ENCODE measurements at regions not wholly inside any gene's neighbourhood (a gene's known extent, or its start where the extent isn't known, plus 50 kb on each side); places are given as distances from the start of the nearest gene placed in this dataset.

DNA sequence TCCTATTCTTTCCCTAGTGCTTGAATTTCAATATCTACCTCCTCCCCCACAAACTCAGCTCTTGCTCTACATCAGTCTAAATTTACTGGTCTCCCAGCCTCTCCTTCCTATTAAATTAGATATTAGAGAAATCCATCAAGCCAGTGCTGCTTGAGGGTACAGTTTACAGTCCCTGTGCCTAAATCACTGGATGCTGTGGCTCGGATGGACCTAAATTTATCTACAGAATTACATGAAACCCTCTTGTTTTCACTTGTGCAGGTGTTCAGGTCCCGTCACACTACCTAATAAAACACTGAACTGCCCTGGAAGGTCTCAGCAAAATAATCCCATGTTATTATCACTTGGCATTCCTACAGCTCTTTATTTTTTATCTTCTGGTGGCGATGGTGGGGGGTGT, 134.7 kb upstream of the E2F8 start:
- no peak for TF ChIP-seq POLR2AphosphoS5 (IDR thresholded peaks at IDR 0.05)
- TF ChIP-seq, protein P1, sequence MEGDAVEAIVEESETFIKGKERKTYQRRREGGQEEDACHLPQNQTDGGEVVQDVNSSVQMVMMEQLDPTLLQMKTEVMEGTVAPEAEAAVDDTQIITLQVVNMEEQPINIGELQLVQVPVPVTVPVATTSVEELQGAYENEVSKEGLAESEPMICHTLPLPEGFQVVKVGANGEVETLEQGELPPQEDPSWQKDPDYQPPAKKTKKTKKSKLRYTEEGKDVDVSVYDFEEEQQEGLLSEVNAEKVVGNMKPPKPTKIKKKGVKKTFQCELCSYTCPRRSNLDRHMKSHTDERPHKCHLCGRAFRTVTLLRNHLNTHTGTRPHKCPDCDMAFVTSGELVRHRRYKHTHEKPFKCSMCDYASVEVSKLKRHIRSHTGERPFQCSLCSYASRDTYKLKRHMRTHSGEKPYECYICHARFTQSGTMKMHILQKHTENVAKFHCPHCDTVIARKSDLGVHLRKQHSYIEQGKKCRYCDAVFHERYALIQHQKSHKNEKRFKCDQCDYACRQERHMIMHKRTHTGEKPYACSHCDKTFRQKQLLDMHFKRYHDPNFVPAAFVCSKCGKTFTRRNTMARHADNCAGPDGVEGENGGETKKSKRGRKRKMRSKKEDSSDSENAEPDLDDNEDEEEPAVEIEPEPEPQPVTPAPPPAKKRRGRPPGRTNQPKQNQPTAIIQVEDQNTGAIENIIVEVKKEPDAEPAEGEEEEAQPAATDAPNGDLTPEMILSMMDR (IDR thresholded peaks at IDR 0.05), result no peak
- no peak for TF ChIP-seq POLR2A (IDR thresholded peaks at IDR 0.05)

Data from gastroesophageal sphincter (tissue), 3 donors.